Caco-2 (cell line): ENCODE measurements at regions not wholly inside any gene's neighbourhood (a gene's known extent, or its start where the extent isn't known, plus 50 kb on each side); places are given as distances from the start of the nearest gene placed in this dataset.

Experiments
- BruUV-seq: library from RNA; stranded (reverse); fragments of 400-500 nt; replicated peaks from 2 replicates; lab custom pipeline; 2021; lab: Mats Ljungman, UMichigan
- CTCF ChIA-PET: fragments of 300-600 bp; sonication (Branson Sonifier 250); formaldehyde crosslinking; loops from one replicate; lab custom pipeline; 2022; ENCODE audit warnings: antibody characterized with exemption; lab: Charles Lee
- POLR2A ChIA-PET: fragments of 300-600 bp; sonication (Branson Sonifier 250); formaldehyde crosslinking; loops from one replicate; lab custom pipeline; 2022; ENCODE audit warnings: antibody characterized with exemption; lab: Charles Lee
- DNase-seq, 2 experiments: peaks; one replicate each; pipeline versions ENCODE4 v3.0.0 to v3.0.0-alpha.2; 2020 to 2022
- H3K27me3 ChIP-seq: replicated peaks from 2 replicates; pipeline ENCODE4 v1.6.0; 2011; ENCODE audit warnings: low read length; ENCODE audit not compliant: control insufficient read depth, insufficient read depth
- H3K36me3 ChIP-seq: 2 replicates; pipeline ENCODE4 v1.5.1; 2011; ENCODE audit warnings: low read length; ENCODE audit not compliant: control insufficient read depth, insufficient read depth
- H3K4me1 ChIP-seq: fragments of 250-450 bp; sonication (Bioruptor Pico); 2 replicates; pipeline ENCODE4 v1.5.1; 2020; ENCODE audit warnings: mild to moderate bottlenecking
- H3K4me3 ChIP-seq: 2 replicates; pipeline ENCODE4 v1.5.1; 2011; ENCODE audit warnings: low read depth, mild to moderate bottlenecking, control low read depth, low read length
- H3K9me3 ChIP-seq: fragments of 250-450 bp; sonication (Bioruptor Pico); 2 replicates; pipeline ENCODE4 v1.5.1; 2020; ENCODE audit warnings: mild to moderate bottlenecking, moderate library complexity
- H3K27ac Mint-ChIP-seq: one replicate; pipeline ENCODE4 v1.8.0; 2022; ENCODE audit warnings: mixed read lengths; ENCODE audit not compliant: unreplicated experiment
- H3K27me3 Mint-ChIP-seq: one replicate; pipeline ENCODE4 v1.8.0; 2022; ENCODE audit warnings: mixed read lengths; ENCODE audit not compliant: insufficient read depth, unreplicated experiment
- H3K36me3 Mint-ChIP-seq: one replicate; pipeline ENCODE4 v1.8.0; 2022; ENCODE audit warnings: mild to moderate bottlenecking, mixed read lengths; ENCODE audit not compliant: insufficient read depth, unreplicated experiment
- H3K4me1 Mint-ChIP-seq: one replicate; pipeline ENCODE4 v1.8.0; 2022; ENCODE audit warnings: low read depth, mixed read lengths; ENCODE audit not compliant: unreplicated experiment
- H3K4me3 Mint-ChIP-seq: one replicate; pipeline ENCODE4 v1.8.0; 2022; ENCODE audit warnings: mild to moderate bottlenecking, moderate library complexity, mixed read lengths; ENCODE audit not compliant: unreplicated experiment
- H3K9me3 Mint-ChIP-seq: one replicate; pipeline ENCODE4 v1.8.0; 2022; ENCODE audit warnings: mixed read lengths; ENCODE audit not compliant: unreplicated experiment
- intact Hi-C: fragments of 100-400 bp; cut with micrococcal nuclease; formaldehyde crosslinking; loops from one replicate; pipeline ENCODE4 v1.10.0; 2022; ENCODE audit not compliant: unreplicated experiment
- TF ChIP-seq, protein P1 (sequence below), 2 experiments: fragments of 200-600 bp in 1 of 2; IDR thresholded peaks; 1 replicate in 1 of 2; 2 replicates in 1 of 2; pipeline versions ENCODE4 v1.5.1 to v1.8.0; 2011 to 2022; ENCODE audit warnings: antibody characterized with exemption in 1 of 2, control low read depth in 1 of 2, inconsistent platforms in 1 of 2, low read depth in 1 of 2, low read length in 1 of 2, mild to moderate bottlenecking in 1 of 2, moderate library complexity in 1 of 2; ENCODE audit not compliant: insufficient read depth in 1 of 2, severe bottlenecking in 1 of 2, unreplicated experiment in 1 of 2

DNA sequence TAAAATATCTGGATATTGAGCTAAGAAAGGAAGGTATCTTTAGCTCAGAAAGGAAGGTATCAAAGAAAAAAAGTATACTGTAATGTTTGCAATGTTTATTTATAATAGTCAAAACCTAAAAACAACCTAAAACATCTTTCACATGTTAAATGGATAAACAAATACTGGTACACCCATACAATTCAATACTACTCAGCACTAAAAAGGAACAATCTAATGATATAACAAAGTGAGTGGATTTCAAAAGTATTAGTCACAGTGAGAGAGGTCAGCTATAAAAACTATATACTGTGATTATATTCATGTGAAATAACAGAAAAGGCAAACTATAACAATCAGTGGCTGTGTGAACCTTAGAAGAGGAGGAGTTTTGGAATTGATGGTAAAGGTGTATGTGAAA lies 455.0 kb upstream of the FTMT start:
- no peak overlapping the region for H3K4me3 Mint-ChIP-seq
- ChIA-PET CTCF (no interaction called here), POLR2A (no interaction called here)
- H3K9me3 ChIP-seq, result no peaks in the 10 kb centered on the region
- H3K9me3 Mint-ChIP-seq, result no peaks in the 10 kb centered on the region
- no peak overlapping the region for H3K4me3 ChIP-seq
- H3K4me1 Mint-ChIP-seq, result no peaks in the 10 kb centered on the region
- no TSS peak for BruUV-seq
- no peaks in the 10 kb centered on the region for H3K4me1 ChIP-seq
- no peak overlapping the region for H3K27ac Mint-ChIP-seq
- no peaks in the 10 kb centered on the region for H3K27me3 ChIP-seq
- H3K27me3 Mint-ChIP-seq, result peaks cover 2% of the 10 kb centered on the region
- H3K36me3 ChIP-seq, result no peaks in the 10 kb centered on the region
- DNase-seq, result no peak
- intact Hi-C loops, result no loop called here
- TF ChIP-seq, protein P1, sequence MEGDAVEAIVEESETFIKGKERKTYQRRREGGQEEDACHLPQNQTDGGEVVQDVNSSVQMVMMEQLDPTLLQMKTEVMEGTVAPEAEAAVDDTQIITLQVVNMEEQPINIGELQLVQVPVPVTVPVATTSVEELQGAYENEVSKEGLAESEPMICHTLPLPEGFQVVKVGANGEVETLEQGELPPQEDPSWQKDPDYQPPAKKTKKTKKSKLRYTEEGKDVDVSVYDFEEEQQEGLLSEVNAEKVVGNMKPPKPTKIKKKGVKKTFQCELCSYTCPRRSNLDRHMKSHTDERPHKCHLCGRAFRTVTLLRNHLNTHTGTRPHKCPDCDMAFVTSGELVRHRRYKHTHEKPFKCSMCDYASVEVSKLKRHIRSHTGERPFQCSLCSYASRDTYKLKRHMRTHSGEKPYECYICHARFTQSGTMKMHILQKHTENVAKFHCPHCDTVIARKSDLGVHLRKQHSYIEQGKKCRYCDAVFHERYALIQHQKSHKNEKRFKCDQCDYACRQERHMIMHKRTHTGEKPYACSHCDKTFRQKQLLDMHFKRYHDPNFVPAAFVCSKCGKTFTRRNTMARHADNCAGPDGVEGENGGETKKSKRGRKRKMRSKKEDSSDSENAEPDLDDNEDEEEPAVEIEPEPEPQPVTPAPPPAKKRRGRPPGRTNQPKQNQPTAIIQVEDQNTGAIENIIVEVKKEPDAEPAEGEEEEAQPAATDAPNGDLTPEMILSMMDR (IDR thresholded peaks at IDR 0.05; ENCODE audit: insufficient read depth in 1 of 2, low read depth in 1 of 2, low read length in 1 of 2, severe bottlenecking in 1 of 2, unreplicated experiment in 1 of 2), result no peak
- no peaks in the 10 kb centered on the region for H3K36me3 Mint-ChIP-seq

GRCh38 chr5:121399879-121400278 lies 451.8 kb upstream of the FTMT start:
- no peaks in the 10 kb centered on the region for H3K9me3 ChIP-seq
- H3K36me3 ChIP-seq, result no peaks in the 10 kb centered on the region
- Mint-ChIP-seq H3K36me3 (no peaks in the 10 kb centered on the region), H3K9me3 (no peaks in the 10 kb centered on the region), H3K4me1 (no peaks in the 10 kb centered on the region), H3K27me3 (peaks cover 2% of the 10 kb centered on the region), H3K4me3 (no peak overlapping the region), H3K27ac (no peak overlapping the region)
- no peaks in the 10 kb centered on the region for H3K27me3 ChIP-seq
- ChIA-PET POLR2A (no interaction called here), CTCF (no interaction called here)
- DNase-seq, result no peak
- no peak overlapping the region for H3K4me3 ChIP-seq
- BruUV-seq, result no TSS peak
- no peaks in the 10 kb centered on the region for H3K4me1 ChIP-seq
- TF ChIP-seq, protein P1 (IDR thresholded peaks at IDR 0.05; ENCODE audit: insufficient read depth in 1 of 2, low read depth in 1 of 2, low read length in 1 of 2, severe bottlenecking in 1 of 2, unreplicated experiment in 1 of 2), result no peak
- intact Hi-C loops, result no loop called here

DNA sequence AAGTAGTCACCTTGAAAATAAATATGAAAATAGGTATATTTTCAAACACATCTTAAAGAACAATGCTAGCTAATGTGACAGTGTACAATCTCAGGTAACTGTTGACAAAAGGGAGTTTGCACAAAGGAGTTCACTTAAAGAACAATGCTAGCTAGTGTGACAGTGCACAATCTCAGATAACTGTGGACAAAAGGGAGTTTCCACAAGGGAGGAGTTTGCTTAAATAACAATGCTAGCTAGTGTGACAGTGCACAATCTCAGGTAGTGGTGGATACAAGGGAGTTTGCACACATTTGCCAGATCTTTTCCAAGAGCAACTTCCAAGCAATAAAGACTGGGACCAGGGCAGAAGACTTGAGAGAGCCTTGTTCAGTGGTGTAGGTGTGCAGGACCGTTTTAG lies 442.9 kb upstream of the FTMT start:
- POLR2A ChIA-PET, result no interaction called here
- no peaks in the 10 kb centered on the region for H3K27me3 ChIP-seq
- no peaks in the 10 kb centered on the region for H3K9me3 ChIP-seq
- H3K9me3 Mint-ChIP-seq, result no peaks in the 10 kb centered on the region
- intact Hi-C loops, result no loop called here
- BruUV-seq, result no TSS peak
- H3K36me3 Mint-ChIP-seq, result no peaks in the 10 kb centered on the region
- no peaks in the 10 kb centered on the region for H3K36me3 ChIP-seq
- H3K27ac Mint-ChIP-seq, result no peak overlapping the region
- H3K4me1 Mint-ChIP-seq, result no peaks in the 10 kb centered on the region
- no peaks in the 10 kb centered on the region for H3K27me3 Mint-ChIP-seq
- no peak for DNase-seq
- no peak overlapping the region for H3K4me3 Mint-ChIP-seq
- TF ChIP-seq, protein P1 (IDR thresholded peaks at IDR 0.05; ENCODE audit: insufficient read depth in 1 of 2, low read depth in 1 of 2, low read length in 1 of 2, severe bottlenecking in 1 of 2, unreplicated experiment in 1 of 2), result no peak
- CTCF ChIA-PET, result no interaction called here
- no peak overlapping the region for H3K4me3 ChIP-seq
- H3K4me1 ChIP-seq, result no peaks in the 10 kb centered on the region
